ENCODE measurements at regions not wholly inside any gene's neighbourhood (a gene's known extent, or its start where the extent isn't known, plus 50 kb on each side); places are given as distances from the start of the nearest gene placed in this dataset.

DNA sequence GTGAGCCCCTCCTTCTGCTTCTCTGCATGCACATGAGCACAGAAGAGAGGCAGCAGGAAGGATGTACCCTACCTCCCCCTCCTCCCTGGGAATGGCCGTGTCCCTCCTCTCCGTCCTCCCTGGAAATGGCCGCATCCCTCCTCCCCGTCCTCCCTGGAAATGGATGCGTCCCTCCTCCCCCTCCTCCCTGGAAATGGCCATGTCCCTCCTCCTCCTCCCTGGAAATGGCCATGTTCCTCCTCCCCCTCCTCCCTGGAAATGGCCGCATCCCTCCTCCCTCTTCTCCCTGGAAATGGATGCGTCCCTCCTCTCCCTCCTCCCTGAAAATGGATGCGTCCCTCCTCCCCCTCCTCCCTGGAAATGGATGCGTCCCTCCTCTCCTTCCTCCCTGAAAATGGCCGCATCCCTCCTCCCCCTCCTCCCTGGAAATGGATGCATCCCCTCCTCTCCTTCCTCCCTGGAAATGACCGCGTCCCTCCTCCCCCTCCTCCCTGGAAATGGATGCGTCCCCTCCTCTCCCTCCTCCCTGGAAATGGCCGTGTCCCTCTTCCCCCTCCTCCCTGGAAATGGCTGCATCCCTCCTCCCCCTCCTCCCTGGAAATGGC is 428.6 kb downstream of the AACS start:
- peak in 1 of 3 donors; percentile 7 for DNase-seq
- Histone ChIP-seq H3K27me3 (replicated peaks in 2 of 5; ENCODE audit: control insufficient read depth in 4 of 5, insufficient read depth in 5 of 5, low read length in 4 of 5) (no peaks in the 10 kb centered on the region), H3K27ac (ENCODE audit: insufficient read depth in 1 of 2, low read depth in 1 of 2, low read length in 2 of 2, poor library complexity in 1 of 2, severe bottlenecking in 2 of 2) (no peak overlapping the region), H3K9me3 (ENCODE audit: control extremely low read depth in 1 of 5, control insufficient read depth in 4 of 5, insufficient read depth in 2 of 5, low read depth in 1 of 5, low read length in 4 of 5) (no peaks in the 10 kb centered on the region), H3K36me3 (ENCODE audit: control insufficient read depth in 4 of 4, insufficient read depth in 4 of 4, low read length in 3 of 4) (no peaks in the 10 kb centered on the region), H3K4me3 (ENCODE audit: control insufficient read depth in 1 of 7, extremely low read depth in 1 of 7, insufficient read depth in 4 of 7, low read depth in 2 of 7, low read length in 6 of 7) (no peak overlapping the region), H3K4me1 (ENCODE audit: control extremely low read depth in 1 of 4, control insufficient read depth in 4 of 4, insufficient read depth in 4 of 4, low read length in 3 of 4) (no peaks in the 10 kb centered on the region)
- ChIA-PET POLR2A (no interaction called here), CTCF (no interaction called here)
- WGBS (ENCODE audit: insufficient coverage): 92% methylated on average over 11 of the region's 14 CpGs

GRCh38 chr12:125503128-125503527 is 437.9 kb downstream of the AACS start:
- Histone ChIP-seq H3K27me3 (replicated peaks in 2 of 5; ENCODE audit: control insufficient read depth in 4 of 5, insufficient read depth in 5 of 5, low read length in 4 of 5) (no peaks in the 10 kb centered on the region), H3K9me3 (ENCODE audit: control extremely low read depth in 1 of 5, control insufficient read depth in 4 of 5, insufficient read depth in 2 of 5, low read depth in 1 of 5, low read length in 4 of 5) (no peaks in the 10 kb centered on the region), H3K4me1 (ENCODE audit: control extremely low read depth in 1 of 4, control insufficient read depth in 4 of 4, insufficient read depth in 4 of 4, low read length in 3 of 4) (no peaks in the 10 kb centered on the region), H3K36me3 (ENCODE audit: control insufficient read depth in 4 of 4, insufficient read depth in 4 of 4, low read length in 3 of 4) (no peaks in the 10 kb centered on the region), H3K4me3 (ENCODE audit: control insufficient read depth in 1 of 7, extremely low read depth in 1 of 7, insufficient read depth in 4 of 7, low read depth in 2 of 7, low read length in 6 of 7) (no peak overlapping the region), H3K27ac (ENCODE audit: insufficient read depth in 1 of 2, low read depth in 1 of 2, low read length in 2 of 2, poor library complexity in 1 of 2, severe bottlenecking in 2 of 2) (no peak overlapping the region)
- POLR2A ChIA-PET: no interaction called here
- DNase-seq: no peak
- WGBS (ENCODE audit: insufficient coverage): 93% methylated on average over 4 of the region's 6 CpGs
- CTCF ChIA-PET: no interaction called here

DNA sequence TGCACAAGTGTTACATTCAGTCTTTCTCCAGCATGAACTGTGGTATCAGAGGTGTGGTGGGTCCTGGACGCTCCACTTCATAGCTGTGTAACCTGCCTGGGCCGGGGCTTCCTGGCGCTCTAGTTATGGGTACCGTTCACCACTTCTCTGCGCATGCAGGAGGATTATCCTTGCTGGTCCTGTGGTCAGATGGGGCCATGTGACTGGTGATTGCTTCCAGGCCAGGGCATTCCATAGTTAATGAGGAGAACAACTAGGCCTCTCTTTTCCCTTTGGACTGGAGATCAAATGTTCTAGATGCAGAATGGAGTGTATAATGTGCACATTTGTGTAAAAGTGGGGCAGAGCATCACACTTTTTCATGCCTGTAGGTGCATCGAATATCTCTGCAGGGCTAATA is 444.0 kb downstream of the AACS start:
- ChIA-PET POLR2A (no interaction called here), CTCF (no interaction called here)
- DNase-seq: no peak

GRCh38 chr12:125512541-125513298 is 447.5 kb downstream of the AACS start:
- Histone ChIP-seq H3K9me3 (ENCODE audit: control extremely low read depth in 1 of 5, control insufficient read depth in 4 of 5, insufficient read depth in 2 of 5, low read depth in 1 of 5, low read length in 4 of 5) (no peaks in the 10 kb centered on the region), H3K4me1 (ENCODE audit: control extremely low read depth in 1 of 4, control insufficient read depth in 4 of 4, insufficient read depth in 4 of 4, low read length in 3 of 4) (peaks cover 0 to 7% (median under 1%) of the 10 kb centered on the region in 4 experiments), H3K36me3 (ENCODE audit: control insufficient read depth in 4 of 4, insufficient read depth in 4 of 4, low read length in 3 of 4) (no peaks in the 10 kb centered on the region), H3K27me3 (replicated peaks in 2 of 5; ENCODE audit: control insufficient read depth in 4 of 5, insufficient read depth in 5 of 5, low read length in 4 of 5) (no peaks in the 10 kb centered on the region), H3K27ac (ENCODE audit: insufficient read depth in 1 of 2, low read depth in 1 of 2, low read length in 2 of 2, poor library complexity in 1 of 2, severe bottlenecking in 2 of 2) (peak overlapping the region in 1 of 2 experiments; percentile 8), H3K4me3 (ENCODE audit: control insufficient read depth in 1 of 7, extremely low read depth in 1 of 7, insufficient read depth in 4 of 7, low read depth in 2 of 7, low read length in 6 of 7) (peak overlapping the region in 3 of 7 experiments; percentile 16 to 62 (median 50))
- 45% methylated on average over 9 of the region's 12 CpGs for WGBS (ENCODE audit: insufficient coverage)
- ChIA-PET CTCF (no interaction called here), POLR2A (no interaction called here)
- peak; percentile 23 to 76 (median 67) for DNase-seq

More for the DNA sequence above, 444.0 kb downstream of the AACS start:
- Histone ChIP-seq H3K9me3 (ENCODE audit: control extremely low read depth in 1 of 5, control insufficient read depth in 4 of 5, insufficient read depth in 2 of 5, low read depth in 1 of 5, low read length in 4 of 5) (no peaks in the 10 kb centered on the region), H3K4me1 (ENCODE audit: control extremely low read depth in 1 of 4, control insufficient read depth in 4 of 4, insufficient read depth in 4 of 4, low read length in 3 of 4) (peaks cover 0 to 7% (median under 1%) of the 10 kb centered on the region in 4 experiments), H3K36me3 (ENCODE audit: control insufficient read depth in 4 of 4, insufficient read depth in 4 of 4, low read length in 3 of 4) (no peaks in the 10 kb centered on the region), H3K27ac (ENCODE audit: insufficient read depth in 1 of 2, low read depth in 1 of 2, low read length in 2 of 2, poor library complexity in 1 of 2, severe bottlenecking in 2 of 2) (no peak overlapping the region), H3K27me3 (replicated peaks in 2 of 5; ENCODE audit: control insufficient read depth in 4 of 5, insufficient read depth in 5 of 5, low read length in 4 of 5) (no peaks in the 10 kb centered on the region), H3K4me3 (ENCODE audit: control insufficient read depth in 1 of 7, extremely low read depth in 1 of 7, insufficient read depth in 4 of 7, low read depth in 2 of 7, low read length in 6 of 7) (no peak overlapping the region)
- 100% methylated on average over 2 of the region's 6 CpGs for WGBS (ENCODE audit: insufficient coverage)

DNA sequence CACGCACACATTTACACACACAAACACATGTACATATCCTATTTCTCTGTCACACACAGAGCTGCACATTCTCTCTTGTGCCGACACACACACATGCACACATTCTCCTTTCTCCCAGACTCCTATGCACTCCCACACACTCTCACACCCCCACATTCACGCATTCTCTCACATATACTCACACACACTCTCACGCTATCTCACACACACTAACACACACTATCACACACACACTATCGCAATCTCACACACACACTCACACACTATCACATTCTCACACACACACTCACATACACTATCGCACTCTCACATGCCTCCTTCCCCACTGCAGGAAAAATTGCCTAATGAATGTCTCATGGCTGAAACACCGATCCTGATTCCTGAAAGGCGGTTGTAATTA is 450.7 kb downstream of the AACS start:
- H3K9me3 ChIP-seq (ENCODE audit: control extremely low read depth in 1 of 5, control insufficient read depth in 4 of 5, insufficient read depth in 2 of 5, low read depth in 1 of 5, low read length in 4 of 5): no peaks in the 10 kb centered on the region
- H3K27ac ChIP-seq (ENCODE audit: insufficient read depth in 1 of 2, low read depth in 1 of 2, low read length in 2 of 2, poor library complexity in 1 of 2, severe bottlenecking in 2 of 2): no peak overlapping the region
- ChIA-PET CTCF (no interaction called here), POLR2A (no interaction called here)
- H3K4me3 ChIP-seq (ENCODE audit: control insufficient read depth in 1 of 7, extremely low read depth in 1 of 7, insufficient read depth in 4 of 7, low read depth in 2 of 7, low read length in 6 of 7): no peak overlapping the region
- peaks cover 0 to 7% (median under 1%) of the 10 kb centered on the region in 4 experiments for H3K4me1 ChIP-seq (ENCODE audit: control extremely low read depth in 1 of 4, control insufficient read depth in 4 of 4, insufficient read depth in 4 of 4, low read length in 3 of 4)
- H3K27me3 ChIP-seq (replicated peaks in 2 of 5; ENCODE audit: control insufficient read depth in 4 of 5, insufficient read depth in 5 of 5, low read length in 4 of 5): peaks cover 0 to 2% (median 0%) of the 10 kb centered on the region in 5 experiments
- H3K36me3 ChIP-seq (ENCODE audit: control insufficient read depth in 4 of 4, insufficient read depth in 4 of 4, low read length in 3 of 4): no peaks in the 10 kb centered on the region
- WGBS (ENCODE audit: insufficient coverage): 92% methylated on average over 7 of the region's 8 CpGs
- DNase-seq: no peak

- Histone ChIP-seq H3K4me1 (ENCODE audit: control extremely low read depth in 1 of 4, control insufficient read depth in 4 of 4, insufficient read depth in 4 of 4, low read length in 3 of 4) (no peaks in the 10 kb centered on the region), H3K36me3 (ENCODE audit: control insufficient read depth in 4 of 4, insufficient read depth in 4 of 4, low read length in 3 of 4) (no peaks in the 10 kb centered on the region), H3K9me3 (ENCODE audit: control extremely low read depth in 1 of 5, control insufficient read depth in 4 of 5, insufficient read depth in 2 of 5, low read depth in 1 of 5, low read length in 4 of 5) (peaks cover 0 to 6% (median 3%) of the 10 kb centered on the region in 5 experiments), H3K27ac (ENCODE audit: insufficient read depth in 1 of 2, low read depth in 1 of 2, low read length in 2 of 2, poor library complexity in 1 of 2, severe bottlenecking in 2 of 2) (no peak overlapping the region), H3K4me3 (ENCODE audit: control insufficient read depth in 1 of 7, extremely low read depth in 1 of 7, insufficient read depth in 4 of 7, low read depth in 2 of 7, low read length in 6 of 7) (no peak overlapping the region), H3K27me3 (replicated peaks in 2 of 5; ENCODE audit: control insufficient read depth in 4 of 5, insufficient read depth in 5 of 5, low read length in 4 of 5) (peaks cover 0 to 2% (median 0%) of the 10 kb centered on the region in 5 experiments)
- 14% methylated on average over 2 of the region's 2 CpGs for WGBS (ENCODE audit: insufficient coverage)
- ChIA-PET CTCF (no interaction called here), POLR2A (no interaction called here)
- DNase-seq: peak; percentile 10 to 13 (median 10)
Measured at GRCh38 chr12:125518074-125518473, 452.8 kb downstream of the AACS start.

- no peak for DNase-seq
- Histone ChIP-seq H3K9me3 (ENCODE audit: control extremely low read depth in 1 of 5, control insufficient read depth in 4 of 5, insufficient read depth in 2 of 5, low read depth in 1 of 5, low read length in 4 of 5) (peaks cover 0 to 6% (median 3%) of the 10 kb centered on the region in 5 experiments), H3K27me3 (replicated peaks in 2 of 5; ENCODE audit: control insufficient read depth in 4 of 5, insufficient read depth in 5 of 5, low read length in 4 of 5) (peaks cover 0 to 2% (median 0%) of the 10 kb centered on the region in 5 experiments), H3K4me1 (ENCODE audit: control extremely low read depth in 1 of 4, control insufficient read depth in 4 of 4, insufficient read depth in 4 of 4, low read length in 3 of 4) (no peaks in the 10 kb centered on the region), H3K36me3 (ENCODE audit: control insufficient read depth in 4 of 4, insufficient read depth in 4 of 4, low read length in 3 of 4) (no peaks in the 10 kb centered on the region), H3K4me3 (ENCODE audit: control insufficient read depth in 1 of 7, extremely low read depth in 1 of 7, insufficient read depth in 4 of 7, low read depth in 2 of 7, low read length in 6 of 7) (no peak overlapping the region), H3K27ac (ENCODE audit: insufficient read depth in 1 of 2, low read depth in 1 of 2, low read length in 2 of 2, poor library complexity in 1 of 2, severe bottlenecking in 2 of 2) (no peak overlapping the region)
- WGBS (ENCODE audit: insufficient coverage): 94% methylated on average over 15 of the region's 15 CpGs
- POLR2A ChIA-PET: no interaction called here
- CTCF ChIA-PET: no interaction called here
Measured at GRCh38 chr12:125519026-125519651, 453.9 kb downstream of the AACS start.

All from common myeloid progenitor, CD34-positive (primary cell).